Omental fat pad (tissue), 3 donors: ENCODE measurements at regions not wholly inside any gene's neighbourhood (a gene's known extent, or its start where the extent isn't known, plus 50 kb on each side); places are given as distances from the start of the nearest gene placed in this dataset.

Experiments
- ATAC-seq: fragments of 150-250 bp; one replicate; pipeline ENCODE4 v1.9.1; 2016; ENCODE audit warnings: mild to moderate bottlenecking, moderate library complexity; ENCODE audit not compliant: low FRiP score
- DNase-seq: peaks from one replicate; pipeline ENCODE4 v3.0.0-alpha.2; 2019; ENCODE audit warnings: low spot score
- TF ChIP-seq, protein P1 (sequence below), 3 donors: fragments of 450-650 bp; IDR thresholded peaks; one replicate each; pipeline ENCODE4 v1.5.1; 2016 to 2017; ENCODE audit warnings: antibody characterized with exemption in 3 of 3, mild to moderate bottlenecking in 3 of 3, moderate library complexity in 2 of 3

DNA sequence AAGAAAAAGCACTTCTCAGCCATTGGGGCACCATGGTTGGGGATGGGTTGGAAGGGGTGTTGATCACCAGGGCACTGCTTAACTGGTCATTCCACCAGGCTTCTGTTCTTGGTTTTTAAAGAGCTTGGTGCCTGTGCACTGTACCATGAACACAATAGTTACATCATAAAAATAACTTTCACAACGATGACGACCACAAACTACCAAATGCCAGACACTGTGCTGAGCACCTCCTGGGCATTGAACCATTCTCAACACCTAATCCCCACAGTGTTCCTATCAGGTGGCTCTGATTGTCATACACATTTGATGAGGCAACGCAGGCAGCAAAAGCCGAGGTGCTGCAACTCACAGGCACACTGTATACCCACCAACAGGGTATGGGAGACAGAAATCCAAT is 208.0 kb downstream of the FOXL1 start:
- ATAC-seq, result no peak
- TF ChIP-seq, protein P1, sequence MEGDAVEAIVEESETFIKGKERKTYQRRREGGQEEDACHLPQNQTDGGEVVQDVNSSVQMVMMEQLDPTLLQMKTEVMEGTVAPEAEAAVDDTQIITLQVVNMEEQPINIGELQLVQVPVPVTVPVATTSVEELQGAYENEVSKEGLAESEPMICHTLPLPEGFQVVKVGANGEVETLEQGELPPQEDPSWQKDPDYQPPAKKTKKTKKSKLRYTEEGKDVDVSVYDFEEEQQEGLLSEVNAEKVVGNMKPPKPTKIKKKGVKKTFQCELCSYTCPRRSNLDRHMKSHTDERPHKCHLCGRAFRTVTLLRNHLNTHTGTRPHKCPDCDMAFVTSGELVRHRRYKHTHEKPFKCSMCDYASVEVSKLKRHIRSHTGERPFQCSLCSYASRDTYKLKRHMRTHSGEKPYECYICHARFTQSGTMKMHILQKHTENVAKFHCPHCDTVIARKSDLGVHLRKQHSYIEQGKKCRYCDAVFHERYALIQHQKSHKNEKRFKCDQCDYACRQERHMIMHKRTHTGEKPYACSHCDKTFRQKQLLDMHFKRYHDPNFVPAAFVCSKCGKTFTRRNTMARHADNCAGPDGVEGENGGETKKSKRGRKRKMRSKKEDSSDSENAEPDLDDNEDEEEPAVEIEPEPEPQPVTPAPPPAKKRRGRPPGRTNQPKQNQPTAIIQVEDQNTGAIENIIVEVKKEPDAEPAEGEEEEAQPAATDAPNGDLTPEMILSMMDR (IDR thresholded peaks at IDR 0.05), result no peak
- DNase-seq, result no peak

DNA sequence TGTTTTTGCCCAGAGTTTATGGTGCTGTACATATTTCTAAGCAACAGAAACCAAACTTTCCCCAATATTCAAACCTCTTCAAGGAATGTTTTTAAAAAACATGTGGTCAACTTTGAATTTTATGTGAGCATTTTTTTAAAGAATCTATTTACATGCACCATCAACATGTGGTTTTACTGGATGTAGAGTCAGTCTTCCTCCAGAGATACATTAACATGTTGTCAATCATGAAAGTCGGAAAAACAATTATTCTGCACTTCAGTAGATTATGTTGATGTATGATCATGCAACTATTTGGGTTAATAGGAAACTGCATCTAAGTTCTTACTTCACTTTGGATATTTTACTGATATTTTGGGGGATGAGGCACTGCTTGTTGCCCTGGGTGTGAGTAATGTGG is 208.6 kb downstream of the FOXL1 start:
- TF ChIP-seq, protein P1 (IDR thresholded peaks at IDR 0.05), result no peak
- DNase-seq, result no peak

DNA sequence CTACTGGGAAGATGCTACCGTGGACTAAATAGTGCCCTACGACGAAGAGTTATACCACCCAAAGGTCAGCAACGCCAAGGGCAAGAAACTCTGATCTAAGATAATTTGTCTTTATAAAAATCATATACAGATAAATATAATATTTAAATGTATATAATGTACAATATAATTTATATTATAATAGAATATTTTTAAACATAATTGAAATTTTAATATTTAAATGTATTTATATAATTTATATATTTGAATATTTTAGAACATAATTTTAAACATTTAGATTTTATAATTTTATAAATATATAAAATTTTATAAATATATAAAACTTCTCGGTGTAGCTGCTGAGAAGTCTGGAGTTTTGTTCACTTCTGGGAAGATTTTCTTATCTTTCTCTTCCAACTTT is 209.2 kb downstream of the FOXL1 start:
- TF ChIP-seq, protein P1 (IDR thresholded peaks at IDR 0.05), result no peak
- DNase-seq, result no peak
- ATAC-seq, result no peak

More for the DNA sequence above, 208.6 kb downstream of the FOXL1 start:
- no peak for ATAC-seq

DNA sequence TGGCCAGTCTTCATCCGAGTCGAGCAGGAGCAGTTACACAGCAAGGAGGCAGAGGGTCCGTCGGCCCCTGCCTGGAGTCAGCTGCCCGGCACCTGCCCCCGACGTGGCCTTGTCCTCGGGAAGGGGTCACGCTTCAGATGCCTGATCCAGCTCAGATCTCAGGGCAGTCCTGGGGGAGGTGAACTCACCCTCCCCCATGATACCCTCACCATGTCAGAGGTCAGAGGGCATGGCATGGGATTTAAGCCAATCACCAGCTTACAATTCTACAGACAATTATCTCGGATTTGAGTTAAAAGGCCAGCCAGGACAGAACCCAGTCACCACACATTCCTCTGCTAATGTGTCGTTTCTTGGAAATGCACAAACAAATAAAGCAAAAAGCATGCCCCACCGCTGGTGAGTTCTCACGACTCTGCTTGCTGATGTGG is 211.3 kb downstream of the FOXL1 start:
- TF ChIP-seq, protein P1 (IDR thresholded peaks at IDR 0.05), result no peak
- no peak for ATAC-seq
- no peak for DNase-seq

DNA sequence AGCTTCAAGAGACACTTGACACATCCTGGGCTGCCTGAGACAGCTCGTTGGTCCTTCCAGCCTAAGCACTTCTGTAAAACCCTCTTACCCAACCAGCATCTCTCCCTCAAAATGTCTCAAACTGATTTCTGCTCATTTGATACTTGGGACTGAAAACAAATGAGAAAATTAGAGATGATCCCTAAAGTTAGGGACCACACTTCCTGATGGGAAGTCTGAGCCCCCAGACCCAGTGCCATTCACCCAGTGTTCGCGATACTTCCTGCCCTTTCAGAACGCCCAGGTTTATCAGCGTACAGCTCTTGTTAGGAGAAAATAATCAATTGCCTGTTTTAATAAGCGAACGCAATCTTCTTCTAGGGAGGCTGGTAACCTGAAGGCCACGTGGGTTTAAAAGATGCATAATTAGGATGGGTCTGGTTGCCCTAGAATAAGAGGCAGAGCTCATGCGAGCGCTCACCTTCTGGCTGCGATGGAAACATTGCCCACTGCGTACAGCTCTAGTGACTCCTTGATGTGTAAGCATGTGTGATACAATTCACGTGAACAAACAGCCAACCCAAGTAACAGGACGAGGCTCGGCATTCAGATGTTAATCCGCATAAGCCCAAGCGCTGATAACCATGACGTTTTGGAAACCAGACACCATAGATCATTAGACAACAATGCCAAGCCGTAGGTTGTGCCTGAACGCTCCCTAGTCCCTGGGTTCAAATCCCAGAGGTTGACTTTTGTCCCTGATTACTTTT is 213.1 kb downstream of the FOXL1 start:
- no peak for ATAC-seq
- TF ChIP-seq, protein P1 (IDR thresholded peaks at IDR 0.05), result no peak
- no peak for DNase-seq

DNA sequence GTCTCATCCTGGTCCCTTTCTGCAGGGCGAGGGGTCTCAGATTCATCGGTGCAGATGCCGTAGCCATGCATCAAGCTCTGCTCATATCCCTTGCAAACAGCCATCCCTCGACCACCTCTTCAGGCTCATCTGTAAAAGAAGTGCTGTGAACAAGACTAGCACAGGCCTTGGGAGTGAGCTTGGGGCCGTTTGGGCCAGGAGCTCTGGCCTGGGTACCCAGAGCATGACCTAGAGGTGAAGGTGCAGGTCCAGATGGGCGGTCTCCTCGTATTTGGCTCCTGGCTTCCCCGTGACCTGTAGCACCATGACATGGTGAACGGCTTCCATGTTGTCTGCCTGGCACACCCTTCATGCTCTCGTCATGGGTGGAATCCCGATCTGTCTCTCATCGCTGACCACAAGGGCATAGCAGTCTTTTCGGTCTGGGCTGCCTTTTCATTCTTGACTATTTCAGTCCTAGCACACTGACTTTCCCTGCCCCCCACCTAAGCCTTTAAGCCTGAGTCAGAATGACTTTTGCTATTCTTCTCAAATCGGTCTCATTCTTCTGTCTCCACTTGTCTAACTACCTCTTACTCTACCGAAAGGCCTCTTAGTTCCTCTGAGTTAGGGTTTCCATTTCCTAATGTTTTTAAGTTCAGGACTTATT is 216.0 kb downstream of the FOXL1 start:
- no peak for ATAC-seq

More for the DNA sequence above, 216.0 kb downstream of the FOXL1 start:
- TF ChIP-seq, protein P1 (IDR thresholded peaks at IDR 0.05), result no peak
- no peak for DNase-seq
